ENCODE measurements at regions not wholly inside any gene's neighbourhood (a gene's known extent, or its start where the extent isn't known, plus 50 kb on each side); places are given as distances from the start of the nearest gene placed in this dataset.

GRCh38 chr15:38720893-38721567 lies 156.4 kb upstream of the RASGRP1 start:
- Mint-ChIP-seq H3K27me3 (no peaks in the 10 kb centered on the region), H3K36me3 (no peaks in the 10 kb centered on the region), H3K4me1 (no peaks in the 10 kb centered on the region), H3K9me3 (no peaks in the 10 kb centered on the region), H3K4me3 (no peak overlapping the region), H3K27ac (peak overlapping the region in 3 of 8 donors; percentile 31 to 66 (median 47))
- Histone ChIP-seq H3K36me3 (ENCODE audit: insufficient read depth, low read length) (no peaks in the 10 kb centered on the region), H3K27ac (ENCODE audit: low read depth, low read length) (no peak overlapping the region), H3K4me3 (ENCODE audit: low read length) (no peak overlapping the region), H3K4me1 (ENCODE audit: insufficient read depth, low read length) (no peaks in the 10 kb centered on the region), H3K9me3 (ENCODE audit: low read length) (no peaks in the 10 kb centered on the region), H3K27me3 (ENCODE audit: insufficient read depth, low read length, poor library complexity, severe bottlenecking) (no peaks in the 10 kb centered on the region)
- no peak for DNase-seq
- CTCF ChIA-PET: interaction anchor here (1.5 kb wide), 1 partner anchor 190 kb away, joined by 3 read pairs; no protein-coding TSS in a partner anchor
- POLR2A ChIA-PET: no interaction called here

DNA sequence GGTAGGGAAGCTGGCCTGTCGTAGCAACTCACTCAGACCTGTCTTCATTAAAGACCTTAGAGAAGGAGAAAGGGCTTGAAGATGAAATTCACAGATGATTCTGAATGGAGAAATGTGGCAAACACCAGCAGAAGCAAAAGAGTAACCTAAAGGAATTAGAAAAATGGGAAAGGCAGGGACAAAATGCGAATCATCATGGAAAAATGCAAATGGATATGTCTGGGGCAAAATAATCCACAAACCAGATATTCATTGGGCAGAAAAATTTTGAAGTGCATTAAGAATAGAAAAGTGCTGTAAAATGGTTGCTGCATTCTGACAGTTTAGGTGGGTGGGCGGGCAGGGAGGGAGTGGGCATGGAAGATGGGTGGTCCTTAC lies 156.9 kb upstream of the RASGRP1 start:
- peak overlapping the region in 1 of 8 donors; percentile 3 for H3K27ac Mint-ChIP-seq
- no peak for DNase-seq
- CTCF ChIA-PET: interaction anchor here (1.5 kb wide), 1 partner anchor 190 kb away, joined by 3 read pairs; no protein-coding TSS in a partner anchor

DNA sequence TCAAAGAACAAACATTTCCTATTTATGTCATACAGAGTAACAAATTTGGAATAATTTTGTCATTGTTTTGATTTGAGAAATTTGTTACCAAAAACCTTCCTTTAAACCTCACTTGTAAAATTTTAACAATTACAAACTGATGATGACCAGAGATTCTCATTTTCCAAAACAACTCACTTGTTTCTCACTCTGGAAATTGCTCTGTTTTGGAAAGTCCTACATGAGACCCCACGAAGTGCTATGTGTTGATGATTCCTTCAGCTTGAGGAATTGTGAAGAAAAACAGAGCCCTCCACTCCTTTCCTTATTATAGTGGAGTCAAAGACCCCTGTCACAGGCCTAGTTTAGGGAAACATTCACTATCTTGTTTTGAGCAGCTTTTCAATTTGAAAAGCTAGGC lies 157.6 kb upstream of the RASGRP1 start:
- Histone ChIP-seq H3K27ac (ENCODE audit: low read depth, low read length) (no peak overlapping the region), H3K4me1 (ENCODE audit: insufficient read depth, low read length) (no peaks in the 10 kb centered on the region), H3K27me3 (ENCODE audit: insufficient read depth, low read length, poor library complexity, severe bottlenecking) (no peaks in the 10 kb centered on the region), H3K36me3 (ENCODE audit: insufficient read depth, low read length) (no peaks in the 10 kb centered on the region), H3K9me3 (ENCODE audit: low read length) (no peaks in the 10 kb centered on the region), H3K4me3 (ENCODE audit: low read length) (no peak overlapping the region)
- no peak for DNase-seq
- ChIA-PET CTCF (interaction anchor here (1.3 to 3.5 kb wide), 3 partner anchors 11 to 281 kb away, joined by 3 to 17 read pairs (median 5); no protein-coding TSS in a partner anchor), POLR2A (no interaction called here)
- Mint-ChIP-seq H3K27me3 (no peaks in the 10 kb centered on the region), H3K36me3 (no peaks in the 10 kb centered on the region), H3K27ac (no peak overlapping the region), H3K4me1 (no peaks in the 10 kb centered on the region), H3K9me3 (no peaks in the 10 kb centered on the region), H3K4me3 (no peak overlapping the region)

More for the DNA sequence above, 156.9 kb upstream of the RASGRP1 start:
- H3K27ac ChIP-seq (ENCODE audit: low read depth, low read length): no peak overlapping the region
- POLR2A ChIA-PET: no interaction called here
- H3K4me1 ChIP-seq (ENCODE audit: insufficient read depth, low read length): no peaks in the 10 kb centered on the region
- Mint-ChIP-seq H3K9me3 (no peaks in the 10 kb centered on the region), H3K4me3 (no peak overlapping the region), H3K4me1 (no peaks in the 10 kb centered on the region), H3K27me3 (no peaks in the 10 kb centered on the region), H3K36me3 (no peaks in the 10 kb centered on the region)
- H3K4me3 ChIP-seq (ENCODE audit: low read length): no peak overlapping the region
- no peaks in the 10 kb centered on the region for H3K27me3 ChIP-seq (ENCODE audit: insufficient read depth, low read length, poor library complexity, severe bottlenecking)
- no peaks in the 10 kb centered on the region for H3K36me3 ChIP-seq (ENCODE audit: insufficient read depth, low read length)
- H3K9me3 ChIP-seq (ENCODE audit: low read length): no peaks in the 10 kb centered on the region

- Mint-ChIP-seq H3K36me3 (peaks cover 0 to 2% (median 0%) of the 10 kb centered on the region in 3 donors), H3K27me3 (peaks cover 0 to 3% of the 10 kb centered on the region in 2 donors), H3K4me1 (no peaks in the 10 kb centered on the region), H3K27ac (no peak overlapping the region), H3K9me3 (no peaks in the 10 kb centered on the region), H3K4me3 (no peak overlapping the region)
- POLR2A ChIA-PET: no interaction called here
- Histone ChIP-seq H3K36me3 (ENCODE audit: insufficient read depth, low read length) (no peaks in the 10 kb centered on the region), H3K4me3 (ENCODE audit: low read length) (no peak overlapping the region), H3K27me3 (ENCODE audit: insufficient read depth, low read length, poor library complexity, severe bottlenecking) (no peaks in the 10 kb centered on the region), H3K9me3 (ENCODE audit: low read length) (no peaks in the 10 kb centered on the region), H3K4me1 (ENCODE audit: insufficient read depth, low read length) (no peaks in the 10 kb centered on the region), H3K27ac (ENCODE audit: low read depth, low read length) (no peak overlapping the region)
- CTCF ChIA-PET: interaction anchor here (3.5 kb wide), 1 partner anchor 284 kb away, joined by 17 read pairs; no protein-coding TSS in a partner anchor
- no peak for DNase-seq
Measured at GRCh38 chr15:38724827-38725226, 160.2 kb upstream of the RASGRP1 start.

GRCh38 chr15:38726187-38726586 lies 161.6 kb upstream of the RASGRP1 start:
- POLR2A ChIA-PET: no interaction called here
- no peak overlapping the region for H3K27ac Mint-ChIP-seq
- peaks cover 0 to 2% (median 0%) of the 10 kb centered on the region in 3 donors for H3K36me3 Mint-ChIP-seq
- no peaks in the 10 kb centered on the region for H3K27me3 ChIP-seq (ENCODE audit: insufficient read depth, low read length, poor library complexity, severe bottlenecking)
- H3K27me3 Mint-ChIP-seq: peaks cover 0 to 9% of the 10 kb centered on the region in 2 donors
- no peak overlapping the region for H3K27ac ChIP-seq (ENCODE audit: low read depth, low read length)
- H3K4me3 ChIP-seq (ENCODE audit: low read length): no peak overlapping the region
- no peaks in the 10 kb centered on the region for H3K36me3 ChIP-seq (ENCODE audit: insufficient read depth, low read length)
- H3K9me3 Mint-ChIP-seq: no peaks in the 10 kb centered on the region
- no peak for DNase-seq
- H3K4me1 Mint-ChIP-seq: no peaks in the 10 kb centered on the region
- H3K4me1 ChIP-seq (ENCODE audit: insufficient read depth, low read length): no peaks in the 10 kb centered on the region
- no peak overlapping the region for H3K4me3 Mint-ChIP-seq
- no peaks in the 10 kb centered on the region for H3K9me3 ChIP-seq (ENCODE audit: low read length)
- CTCF ChIA-PET: no interaction called here

DNA sequence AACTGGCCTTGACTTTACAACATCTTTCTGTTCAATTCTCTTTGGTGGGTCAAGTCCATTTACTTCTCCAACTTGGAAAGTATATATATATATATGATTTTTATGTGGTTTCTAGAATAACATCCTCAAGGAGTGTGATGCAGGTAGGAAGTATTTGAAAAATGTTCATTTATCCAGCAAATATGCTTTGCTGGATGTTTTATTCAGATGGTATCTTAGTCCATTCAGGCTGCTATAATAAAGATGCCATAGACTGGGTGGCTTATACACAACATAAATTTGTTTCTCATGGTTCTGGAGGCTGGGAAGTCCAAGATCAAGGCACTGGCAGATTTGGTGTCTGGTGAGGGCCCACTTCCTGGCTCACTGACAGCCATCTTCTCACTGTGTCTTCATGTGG lies 168.7 kb upstream of the RASGRP1 start:
- Mint-ChIP-seq H3K27me3 (peaks cover 7 to 22% of the 10 kb centered on the region in 2 donors), H3K27ac (no peak overlapping the region), H3K36me3 (peaks cover 0 to 5% (median 3%) of the 10 kb centered on the region in 3 donors), H3K9me3 (peaks cover 0 to 9% (median 5%) of the 10 kb centered on the region in 5 donors), H3K4me3 (no peak overlapping the region), H3K4me1 (no peaks in the 10 kb centered on the region)
- Histone ChIP-seq H3K36me3 (ENCODE audit: insufficient read depth, low read length) (no peaks in the 10 kb centered on the region), H3K4me1 (ENCODE audit: insufficient read depth, low read length) (no peaks in the 10 kb centered on the region), H3K27ac (ENCODE audit: low read depth, low read length) (no peak overlapping the region), H3K27me3 (ENCODE audit: insufficient read depth, low read length, poor library complexity, severe bottlenecking) (peaks cover 4% of the 10 kb centered on the region), H3K9me3 (ENCODE audit: low read length) (no peaks in the 10 kb centered on the region), H3K4me3 (ENCODE audit: low read length) (no peak overlapping the region)
- POLR2A ChIA-PET: no interaction called here
- CTCF ChIA-PET: interaction anchor here (1.0 to 1.7 kb wide), 2 partner anchors 11 to 15 kb away, joined by 3 to 5 read pairs; no protein-coding TSS in a partner anchor
- DNase-seq: no peak

DNA sequence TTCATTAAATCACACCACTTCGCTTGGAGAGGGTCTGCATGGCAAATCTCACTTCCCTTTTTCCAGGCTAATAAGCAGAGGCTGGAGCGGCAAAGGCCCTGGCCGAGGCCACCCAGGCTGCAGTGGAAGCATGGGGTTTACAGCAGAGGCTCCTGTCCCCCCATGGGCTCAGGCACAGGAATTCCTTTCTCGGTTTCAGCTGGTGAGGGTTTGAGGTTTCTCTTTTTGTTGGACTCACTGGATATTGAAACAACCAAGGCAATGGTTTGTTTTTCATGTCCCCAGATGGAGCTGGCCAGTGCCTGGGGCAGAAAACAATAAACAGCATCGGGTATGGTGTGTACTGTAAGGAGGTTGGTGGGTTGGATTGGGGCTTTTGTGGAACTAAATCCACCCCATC lies 175.6 kb upstream of the RASGRP1 start:
- no peaks in the 10 kb centered on the region for H3K9me3 ChIP-seq (ENCODE audit: low read length)
- H3K4me1 ChIP-seq (ENCODE audit: insufficient read depth, low read length): no peaks in the 10 kb centered on the region
- peaks cover 3 to 18% of the 10 kb centered on the region in 2 donors for H3K27me3 Mint-ChIP-seq
- H3K27ac ChIP-seq (ENCODE audit: low read depth, low read length): no peak overlapping the region
- no peak overlapping the region for H3K27ac Mint-ChIP-seq
- no peak overlapping the region for H3K4me3 ChIP-seq (ENCODE audit: low read length)
- H3K4me3 Mint-ChIP-seq: no peak overlapping the region
- H3K27me3 ChIP-seq (ENCODE audit: insufficient read depth, low read length, poor library complexity, severe bottlenecking): peaks cover 4% of the 10 kb centered on the region
- CTCF ChIA-PET: no interaction called here
- H3K36me3 Mint-ChIP-seq: no peaks in the 10 kb centered on the region
- no peaks in the 10 kb centered on the region for H3K9me3 Mint-ChIP-seq
- DNase-seq: no peak
- H3K4me1 Mint-ChIP-seq: no peaks in the 10 kb centered on the region
- no peaks in the 10 kb centered on the region for H3K36me3 ChIP-seq (ENCODE audit: insufficient read depth, low read length)
- POLR2A ChIA-PET: no interaction called here

- ChIA-PET CTCF (no interaction called here), POLR2A (no interaction called here)
- Mint-ChIP-seq H3K9me3 (no peaks in the 10 kb centered on the region), H3K36me3 (no peaks in the 10 kb centered on the region), H3K4me3 (no peak overlapping the region), H3K27me3 (peaks cover 3 to 9% of the 10 kb centered on the region in 2 donors), H3K4me1 (no peaks in the 10 kb centered on the region), H3K27ac (no peak overlapping the region)
- no peaks in the 10 kb centered on the region for H3K36me3 ChIP-seq (ENCODE audit: insufficient read depth, low read length)
- H3K9me3 ChIP-seq (ENCODE audit: low read length): no peaks in the 10 kb centered on the region
- no peaks in the 10 kb centered on the region for H3K27me3 ChIP-seq (ENCODE audit: insufficient read depth, low read length, poor library complexity, severe bottlenecking)
- DNase-seq: no peak
- no peaks in the 10 kb centered on the region for H3K4me1 ChIP-seq (ENCODE audit: insufficient read depth, low read length)
- H3K27ac ChIP-seq (ENCODE audit: low read depth, low read length): no peak overlapping the region
- no peak overlapping the region for H3K4me3 ChIP-seq (ENCODE audit: low read length)
Measured at GRCh38 chr15:38743147-38743546, 178.5 kb upstream of the RASGRP1 start.
